ENCODE measurements at regions not wholly inside any gene's neighbourhood (a gene's known extent, or its start where the extent isn't known, plus 50 kb on each side); places are given as distances from the start of the nearest gene placed in this dataset.

GRCh38 chr9:134984372-134985265 lies 66.9 kb upstream of the FCN1 start:
- no peak for TF ChIP-seq RAD21 (CRISPR knock-in tag; conservative IDR thresholded peaks at IDR 0.05 in 1 of 2, IDR thresholded peaks at IDR 0.05 in 1 of 2)
- TF ChIP-seq RNF219 (CRISPR knock-in tag; IDR thresholded peaks at IDR 0.05), result no peak
- TF ChIP-seq HMGN3 (IDR thresholded peaks at IDR 0.05; ENCODE audit: borderline replicate concordance, extremely low read depth, insufficient read length, low read depth, low read length), result no peak
- no peak for TF ChIP-seq MED1 (CRISPR knock-in tag; IDR thresholded peaks at IDR 0.05; ENCODE audit: borderline replicate concordance)
- no peak for TF ChIP-seq FOS (IDR thresholded peaks at IDR 0.05; ENCODE audit: extremely low read depth, insufficient read length)
- no peak for TF ChIP-seq ETV6 (IDR thresholded peaks at IDR 0.05; ENCODE audit: borderline replicate concordance in 1 of 2, low read depth in 2 of 2, low read length in 1 of 2)
- no peak for TF ChIP-seq ETV6 (CRISPR knock-in tag; IDR thresholded peaks at IDR 0.05; ENCODE audit: borderline replicate concordance)
- TF ChIP-seq ZFP30 (CRISPR knock-in tag; IDR thresholded peaks at IDR 0.05; ENCODE audit: borderline replicate concordance), result no peak
- no peak for TF ChIP-seq DACH1 (IDR thresholded peaks at IDR 0.05; ENCODE audit: partially characterized antibody)
- TF ChIP-seq XRCC3 (IDR thresholded peaks at IDR 0.05), result no peak
- no peak for TF ChIP-seq ZKSCAN1 (IDR thresholded peaks at IDR 0.05; ENCODE audit: low read depth, low read length)
- no peak for TF ChIP-seq BRF2 (IDR thresholded peaks at IDR 0.05; ENCODE audit: borderline replicate concordance, insufficient read depth, insufficient read length)
- no peak for TF ChIP-seq KDM1A (IDR thresholded peaks at IDR 0.05)
- no peak for TF ChIP-seq ATF4 (CRISPR knock-in tag; IDR thresholded peaks at IDR 0.05)
